GM18526 (cell line): ENCODE measurements at regions not wholly inside any gene's neighbourhood (a gene's known extent, or its start where the extent isn't known, plus 50 kb on each side); places are given as distances from the start of the nearest gene placed in this dataset.

Experiments used
- POLR2A ChIP-seq: IDR thresholded peaks from 3 replicates; pipeline ENCODE4 v1.6.1; 2011; ENCODE audit not compliant: insufficient read length; ENCODE audit errors: extremely low read depth

DNA sequence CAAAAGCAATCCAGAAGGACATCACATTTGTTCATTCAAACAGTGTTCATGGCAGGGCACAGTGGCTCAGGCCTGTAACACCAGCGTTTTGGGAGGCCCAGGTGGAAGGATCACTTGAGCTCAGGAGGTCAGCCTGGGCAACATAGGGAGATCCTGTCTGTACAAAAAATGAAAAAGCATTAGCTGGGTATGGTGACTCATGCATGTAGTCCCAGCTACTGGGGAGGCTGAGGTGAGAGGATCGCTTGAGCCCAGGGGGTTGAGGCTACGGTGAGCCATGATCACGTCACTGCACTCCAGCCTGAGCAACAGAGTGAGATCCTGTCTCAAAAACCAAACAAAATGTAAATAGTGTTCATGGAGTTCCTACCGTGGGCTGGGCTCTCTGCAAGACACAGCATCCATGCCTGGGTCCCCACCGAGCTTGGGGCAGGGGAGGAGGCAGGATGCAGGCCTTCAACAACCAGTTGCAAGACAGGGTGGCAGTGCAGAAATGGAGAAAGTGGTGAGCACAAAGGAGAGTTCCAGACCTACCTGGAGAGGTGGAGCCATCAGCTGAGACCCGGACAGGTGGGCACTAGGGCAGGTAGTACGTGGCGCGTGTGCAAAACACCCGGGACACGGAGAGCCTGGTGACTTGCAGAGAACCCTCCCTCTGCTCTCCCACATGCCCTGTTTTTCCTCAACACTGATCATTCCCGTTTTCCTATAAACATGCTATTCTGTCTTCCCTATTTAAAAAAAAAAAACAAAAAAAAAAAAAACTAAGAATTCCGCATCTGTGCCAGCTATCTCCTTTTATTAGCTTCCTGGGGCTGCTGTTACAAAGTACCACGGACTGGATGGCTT, 138.9 kb downstream of the TOMM20 start:
- no peak for TF ChIP-seq POLR2A

DNA sequence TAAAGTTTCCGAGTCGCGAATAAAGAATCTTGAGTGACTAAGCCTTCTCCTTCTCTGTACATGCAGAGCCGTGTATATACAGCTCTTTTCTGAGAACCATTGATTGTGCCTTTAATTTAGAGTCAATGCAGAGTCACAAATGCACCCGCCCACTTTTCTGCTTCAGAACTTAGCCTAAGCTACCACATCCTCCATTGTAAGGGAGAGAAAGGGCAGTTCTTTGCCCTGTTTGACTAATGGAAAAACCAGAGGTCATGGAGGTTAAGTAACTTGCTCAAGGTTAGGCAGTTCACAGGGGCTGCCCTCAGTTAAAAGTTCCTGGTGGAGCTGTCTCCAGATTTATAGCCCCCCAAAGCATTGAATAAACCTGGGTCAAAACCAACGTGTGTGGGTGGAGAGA, 139.6 kb downstream of the TOMM20 start:
- TF ChIP-seq POLR2A, result no peak

DNA sequence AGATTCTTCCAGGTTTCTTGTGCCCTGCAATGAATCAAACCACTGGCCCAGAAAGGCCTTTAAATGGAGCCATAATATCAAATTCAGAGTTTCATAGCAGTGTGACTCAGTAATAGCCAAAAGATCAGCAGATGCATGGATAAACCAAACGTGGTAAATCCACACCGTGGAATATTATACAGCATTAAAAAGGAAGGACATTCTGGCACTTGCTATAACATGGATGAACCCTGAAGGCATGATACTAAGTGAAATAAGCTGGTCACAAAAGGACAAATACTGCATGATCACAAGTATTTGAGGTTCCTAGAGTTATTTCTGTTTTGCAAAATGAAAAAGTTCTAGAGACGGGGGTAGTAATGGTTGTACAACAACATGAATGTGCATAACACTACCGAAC, 140.1 kb downstream of the TOMM20 start:
- TF ChIP-seq POLR2A, result no peak

DNA sequence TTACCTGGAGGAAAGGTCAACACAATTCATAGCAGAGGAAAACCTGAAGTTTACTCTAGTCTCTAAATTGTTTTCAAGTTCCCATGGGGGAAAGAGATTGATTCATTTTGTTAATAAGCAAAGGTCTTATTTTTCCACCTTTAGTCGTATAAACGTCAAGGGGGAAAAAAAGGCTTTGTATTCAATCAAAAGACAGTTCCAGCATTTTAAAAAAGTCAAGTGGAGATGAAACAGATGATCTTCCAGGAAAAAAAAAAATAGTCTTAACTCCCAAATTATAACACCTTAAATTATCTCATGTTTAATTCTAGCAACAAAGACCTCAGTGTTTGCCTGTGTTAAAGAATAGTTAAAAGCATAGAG, 140.5 kb downstream of the TOMM20 start:
- TF ChIP-seq POLR2A, result no peak

DNA sequence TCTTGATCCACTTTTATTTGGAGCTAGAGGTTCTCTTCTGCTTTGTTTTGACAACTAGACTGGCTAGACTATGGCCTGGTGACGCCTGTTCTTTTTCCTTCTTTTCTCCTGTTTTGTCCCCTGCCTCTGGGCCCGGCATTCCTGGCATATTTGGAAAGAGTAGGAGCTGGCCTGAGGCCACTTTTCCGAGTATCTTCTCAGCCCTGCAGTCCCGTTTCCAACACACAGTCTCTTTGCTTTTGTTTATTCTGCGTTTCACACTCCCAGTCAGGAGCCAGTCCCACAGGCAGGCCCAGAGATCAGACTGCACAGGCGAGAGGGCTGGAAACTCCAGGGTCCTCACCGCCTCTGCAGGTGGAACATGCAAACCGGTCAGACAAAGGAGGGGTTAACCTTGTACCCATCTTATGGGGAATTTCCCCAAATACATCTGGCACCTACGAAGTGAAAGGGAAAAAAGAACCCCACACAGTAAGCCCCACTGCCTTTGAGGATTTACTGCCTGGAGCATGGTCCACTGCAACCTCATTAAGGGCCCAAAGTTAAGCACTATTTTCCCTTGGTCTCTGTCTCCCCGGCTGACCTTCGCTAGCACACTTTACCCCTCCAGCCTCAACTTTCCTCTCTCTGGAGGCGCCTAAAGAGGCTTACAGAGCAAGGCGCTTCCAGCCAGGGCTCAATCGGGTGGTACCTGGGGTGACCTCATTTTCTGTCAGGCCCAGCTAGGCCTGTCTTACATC, 141.1 kb downstream of the TOMM20 start:
- TF ChIP-seq POLR2A, result no peak

DNA sequence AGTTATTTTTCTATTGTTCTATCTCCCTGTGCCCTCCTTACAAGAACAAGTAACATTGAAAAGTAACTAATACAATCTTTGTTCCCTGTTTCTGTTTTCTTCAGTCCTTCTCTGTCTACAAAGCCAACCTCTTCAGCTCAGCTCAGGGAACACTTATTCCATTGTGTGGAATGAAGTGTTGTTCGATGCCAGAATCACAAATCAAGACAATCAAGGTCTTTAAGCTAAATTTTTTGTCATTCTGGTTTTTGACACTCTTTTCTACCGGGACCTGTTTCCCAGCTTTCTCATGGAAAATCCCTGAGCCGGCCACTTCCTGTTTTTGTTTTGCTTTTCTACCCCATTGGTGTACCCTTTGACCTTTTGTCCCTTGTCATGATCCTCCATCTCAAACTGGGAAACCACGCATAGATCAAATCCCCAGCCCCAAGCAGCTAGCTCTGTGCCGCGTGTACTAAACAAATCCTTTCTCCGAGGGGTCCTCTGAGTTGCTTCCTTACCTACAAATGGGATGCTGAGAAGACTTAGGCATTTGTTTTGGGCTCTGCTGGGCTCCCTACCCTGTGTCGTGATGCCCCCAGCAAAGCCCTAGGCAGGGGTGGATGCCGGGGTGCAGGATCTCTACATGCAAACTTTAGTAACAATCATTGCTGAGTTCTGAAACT, 141.8 kb downstream of the TOMM20 start:
- no peak for TF ChIP-seq POLR2A

DNA sequence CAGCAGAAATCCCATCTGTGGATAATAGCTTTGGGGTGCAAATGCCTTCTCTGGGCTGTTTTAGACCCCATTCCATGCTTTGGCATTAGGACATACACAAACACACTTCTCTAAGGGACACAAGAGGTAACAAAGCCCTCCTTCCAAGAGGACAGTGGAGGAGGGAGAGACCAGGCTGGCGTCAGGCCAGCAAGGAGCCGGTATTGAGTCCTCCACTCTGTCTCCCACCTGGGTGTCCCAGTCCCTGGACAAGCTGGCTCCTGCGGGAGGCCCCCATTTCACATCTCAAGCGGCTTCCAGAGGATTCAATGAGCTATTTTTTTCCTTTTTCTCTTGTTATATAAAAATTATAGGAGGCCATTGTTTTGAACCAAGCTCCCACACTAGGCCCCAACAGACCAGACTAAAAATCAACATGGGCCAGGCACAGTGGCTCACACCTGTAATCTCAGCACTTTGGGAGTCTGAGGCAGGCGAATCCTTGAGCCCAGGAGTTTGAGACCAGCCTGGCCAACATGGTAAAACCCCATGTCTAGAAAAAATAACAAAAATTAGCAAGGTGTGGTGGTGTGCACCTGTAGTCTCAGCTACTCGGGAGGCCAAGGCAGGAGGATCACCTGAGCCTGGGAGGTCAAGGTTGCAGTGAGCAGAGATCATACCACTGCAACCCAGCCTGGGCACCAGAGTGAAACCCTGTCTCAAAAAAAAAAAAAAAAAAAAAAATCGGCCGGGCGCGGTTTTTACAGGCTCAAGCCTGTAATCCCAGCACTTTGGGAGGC, 142.9 kb downstream of the TOMM20 start:
- no peak for TF ChIP-seq POLR2A

DNA sequence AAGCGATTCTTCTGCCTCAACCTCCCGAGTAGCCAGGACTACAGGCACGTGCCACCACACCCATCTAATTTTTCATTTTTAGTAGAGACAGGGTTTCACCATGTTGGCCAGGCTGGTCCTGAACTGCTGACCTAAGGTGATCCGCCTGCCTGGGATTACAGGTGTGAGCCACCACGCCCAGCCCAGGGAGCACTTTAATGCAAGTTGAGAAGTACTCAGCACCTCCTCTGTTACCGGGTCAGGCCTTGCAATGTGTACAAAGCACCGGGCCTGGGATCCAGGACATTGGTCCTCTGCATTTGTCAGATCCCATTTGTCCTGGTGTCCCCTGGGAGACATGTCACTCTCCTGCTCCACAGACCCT, 143.6 kb downstream of the TOMM20 start:
- no peak for TF ChIP-seq POLR2A

DNA sequence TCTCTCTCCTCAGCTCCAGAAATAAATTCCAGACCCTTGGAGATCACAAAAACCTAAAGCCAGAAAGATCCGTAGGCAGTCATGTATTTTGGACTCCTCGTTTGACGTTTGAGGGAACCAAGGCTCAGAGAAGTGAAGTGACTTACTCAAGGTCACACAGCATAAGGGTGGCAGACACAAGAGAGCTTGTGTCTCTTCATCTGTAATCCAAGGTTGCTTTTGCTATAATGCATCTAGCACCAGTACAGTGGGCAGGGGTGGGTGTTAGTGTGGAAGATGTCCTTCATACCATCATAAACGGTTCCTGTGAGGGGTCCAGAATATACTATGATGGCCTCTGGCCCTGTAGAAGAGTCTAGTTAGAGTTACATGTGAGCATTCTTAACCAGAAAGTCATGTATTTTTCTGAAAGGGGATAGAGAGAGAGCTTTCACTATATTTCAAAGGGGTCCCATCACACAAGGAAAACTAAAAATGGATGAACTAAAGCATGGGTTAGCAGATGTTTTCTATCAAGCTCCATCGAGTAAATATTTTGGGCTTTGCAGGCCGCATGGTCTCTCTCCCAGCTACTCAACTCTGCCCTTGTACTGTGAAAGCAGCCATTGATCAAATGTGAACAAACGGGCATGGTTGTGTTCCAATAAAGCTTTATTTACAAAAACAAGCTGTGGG, 144.9 kb downstream of the TOMM20 start:
- no peak for TF ChIP-seq POLR2A

DNA sequence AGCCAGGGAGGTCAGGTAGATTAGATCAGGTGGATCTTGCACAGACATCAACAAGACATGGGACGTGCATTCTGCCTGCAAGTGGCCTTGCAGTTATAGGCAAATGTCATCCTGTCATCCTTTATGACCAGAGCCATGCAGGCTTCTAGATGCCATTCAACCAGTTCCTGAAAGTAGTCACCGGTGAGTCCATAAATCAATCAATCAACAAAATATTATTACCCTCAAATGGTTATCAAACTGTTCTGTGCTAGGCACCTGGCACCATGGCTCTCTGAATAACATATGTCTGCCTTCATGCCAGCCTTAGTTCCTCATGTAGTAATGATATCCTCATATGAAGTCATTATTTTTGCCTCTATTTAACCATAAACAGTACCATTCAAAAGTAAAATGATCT, 146.9 kb downstream of the TOMM20 start:
- no peak for TF ChIP-seq POLR2A

DNA sequence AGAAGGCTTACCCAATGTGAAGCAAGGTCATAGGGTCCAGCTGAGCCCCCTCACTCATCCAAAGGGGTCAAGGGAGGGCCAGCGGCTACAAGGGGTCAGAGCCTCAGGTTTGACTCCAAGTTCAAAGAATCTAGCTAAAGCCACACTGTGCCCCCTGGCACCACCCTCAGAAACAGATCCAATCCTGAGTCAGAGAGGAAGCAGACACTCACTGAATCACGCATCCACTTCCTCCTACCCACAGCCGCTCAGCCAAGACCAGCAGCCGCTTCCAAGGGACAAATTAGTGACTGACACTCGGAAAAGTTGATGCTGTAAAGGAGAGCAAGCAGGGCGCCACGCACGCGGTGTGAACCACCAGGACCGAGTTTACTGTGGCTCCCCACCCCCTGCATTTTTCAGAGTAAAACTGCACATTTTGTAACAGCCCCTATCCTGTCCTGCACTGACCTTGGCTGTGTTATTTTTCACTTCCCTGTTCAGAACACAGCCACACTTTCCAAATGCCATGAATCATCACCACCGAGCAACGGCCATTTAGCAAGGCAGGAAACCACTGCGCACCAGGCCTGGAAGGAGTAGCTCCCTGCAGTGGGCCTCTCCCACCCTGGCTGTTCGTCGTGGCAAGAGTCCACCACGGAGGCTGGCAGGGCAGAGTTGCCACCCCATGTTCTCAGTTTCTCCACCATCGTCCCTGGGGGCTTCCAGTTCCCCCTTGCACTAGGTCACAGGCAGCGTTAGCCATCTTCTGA, 147.8 kb downstream of the TOMM20 start:
- TF ChIP-seq POLR2A, result peak; percentile 22

DNA sequence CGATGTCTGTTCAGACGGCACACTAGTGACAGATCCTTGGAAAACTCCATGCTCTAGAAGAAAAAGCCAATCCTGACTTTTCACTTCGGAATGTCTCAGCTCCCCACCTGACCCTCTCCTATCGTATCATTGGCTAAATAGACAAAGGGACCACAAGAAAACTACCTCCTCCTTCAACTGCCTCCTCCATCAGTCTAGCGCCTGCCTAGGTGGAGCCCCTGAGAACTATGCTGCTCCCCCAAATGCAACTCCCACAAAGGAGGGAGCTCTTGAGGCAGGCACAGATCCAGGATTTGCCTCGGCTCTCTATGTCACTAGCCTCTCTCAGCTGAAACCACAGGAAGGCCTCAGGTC, 148.4 kb downstream of the TOMM20 start:
- TF ChIP-seq POLR2A, result no peak

DNA sequence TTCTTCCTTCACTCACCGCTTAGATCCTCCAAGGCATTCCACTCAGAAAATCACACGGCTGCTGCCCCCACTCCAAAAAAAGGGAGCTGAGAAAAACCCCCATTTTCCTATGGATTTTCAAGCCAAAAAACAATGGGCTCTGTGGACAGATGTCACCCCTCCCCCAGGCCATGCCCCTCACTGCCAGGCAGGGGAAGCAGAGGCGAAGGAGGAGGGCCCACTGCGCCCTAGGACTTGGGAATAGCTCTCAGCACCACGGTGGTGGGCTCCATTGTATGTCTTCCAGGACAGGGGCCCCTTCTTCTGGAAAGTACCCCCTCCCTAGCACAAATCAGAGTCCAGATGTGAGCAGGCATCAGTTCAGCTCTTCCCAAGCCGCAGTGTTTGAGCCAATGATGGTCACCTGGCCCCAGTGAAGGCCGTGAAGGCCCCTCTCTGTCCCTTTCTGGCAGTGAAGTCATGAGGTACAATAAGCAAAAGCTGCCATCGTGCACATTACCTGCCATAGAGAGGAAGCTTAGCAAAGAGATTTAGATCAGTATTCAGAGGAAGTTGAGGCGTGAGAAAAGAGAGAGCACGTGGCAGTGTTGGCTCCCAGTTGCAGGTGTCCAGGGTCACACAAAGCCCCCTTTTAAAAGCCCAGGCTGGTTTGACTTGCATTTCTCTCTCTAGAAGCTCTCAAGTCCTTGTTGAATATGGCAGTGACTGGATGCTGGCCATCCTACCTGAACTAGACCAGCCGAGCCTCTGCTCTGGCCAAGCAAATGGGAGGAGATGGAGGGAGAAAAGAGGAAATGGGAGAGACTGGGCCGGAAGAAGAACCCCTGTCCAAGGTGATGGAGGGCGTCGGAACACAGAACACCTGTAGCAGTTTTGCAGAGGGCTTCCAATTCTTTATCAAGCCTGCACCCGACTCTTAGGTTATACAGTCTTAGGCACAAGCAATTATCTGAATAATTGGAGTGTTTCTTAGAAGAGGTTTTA, 149.0 kb downstream of the TOMM20 start:
- TF ChIP-seq POLR2A, result peak; percentile 1
